HEK293 (cell line): ENCODE measurements at regions not wholly inside any gene's neighbourhood (a gene's known extent, or its start where the extent isn't known, plus 50 kb on each side); places are given as distances from the start of the nearest gene placed in this dataset.

Source experiments
- CTCF ChIA-PET: fragments of 350-600 bp; formaldehyde crosslinking; extraction: SDS; loops from one replicate; lab custom pipeline; 2021; ENCODE audit warnings: antibody characterized with exemption; lab: Yijun Ruan, JAX
- POLR2A ChIA-PET: fragments of 300-600 bp; formaldehyde crosslinking; extraction: SDS; loops from one replicate; lab custom pipeline; 2020; ENCODE audit warnings: antibody characterized with exemption, inconsistent platforms; lab: Yijun Ruan, JAX
- H3K27ac ChIP-seq: fragments of 200-500 bp; sonication (Bioruptor generic); 2 replicates; pipeline ENCODE4 v1.5.1; 2014; ENCODE audit warnings: low read depth, low read length, control low read depth, inconsistent platforms; ENCODE audit errors: extremely low read depth
- H3K36me3 ChIP-seq, 2 experiments: fragments of 200-500 bp in 1 of 2; sonication (Bioruptor generic) in 1 of 2; 1 replicate in 1 of 2; 2 replicates in 1 of 2; pipeline ENCODE4 v1.5.1; 2014 to 2017; ENCODE audit warnings: inconsistent platforms in 2 of 2, low read length in 2 of 2; ENCODE audit not compliant: control insufficient read depth in 2 of 2, insufficient read depth in 1 of 2
- H3K4me1 ChIP-seq: fragments of 200-500 bp; sonication (Bioruptor generic); 2 replicates; pipeline ENCODE4 v1.5.1; 2014; ENCODE audit warnings: mild to moderate bottlenecking, low read length, inconsistent platforms; ENCODE audit not compliant: control insufficient read depth, insufficient read depth
- H3K4me3 ChIP-seq: 2 replicates; pipeline ENCODE4 v1.5.1; 2011; ENCODE audit warnings: low read depth, mild to moderate bottlenecking, control low read depth, low read length, moderate library complexity
- H3K9me3 ChIP-seq: fragments of 200-500 bp; sonication (Bioruptor generic); 2 replicates; pipeline ENCODE4 v1.5.1; 2014; ENCODE audit warnings: low read depth, low read length, inconsistent platforms; ENCODE audit not compliant: control insufficient read depth, insufficient read depth
- BCL11B ChIP-seq: fragments of 450-650 bp; formaldehyde crosslinking; IDR thresholded peaks from 2 replicates; pipeline ENCODE4 v1.5.1; 2016; ENCODE audit warnings: low read depth, missing biosample characterization, missing genetic modification characterization
- HOXC10 ChIP-seq: sonication (generic); formaldehyde crosslinking; IDR thresholded peaks from 2 replicates; pipeline ENCODE4 v1.8.1; 2023; ENCODE audit warnings: mild to moderate bottlenecking, missing genetic modification reagents
- KLF16 ChIP-seq: fragments of 450-650 bp; formaldehyde crosslinking; IDR thresholded peaks from 2 replicates; pipeline ENCODE4 v1.5.1; 2017; ENCODE audit warnings: missing biosample characterization, missing genetic modification characterization
- KLF7 ChIP-seq: fragments of 450-650 bp; formaldehyde crosslinking; IDR thresholded peaks from 2 replicates; pipeline ENCODE4 v1.5.1; 2016; ENCODE audit warnings: missing biosample characterization, missing genetic modification characterization, borderline replicate concordance
- SP2 ChIP-seq: fragments of 450-650 bp; formaldehyde crosslinking; IDR thresholded peaks from 2 replicates; pipeline ENCODE4 v1.5.1; 2016; ENCODE audit warnings: missing biosample characterization, missing genetic modification characterization
- YY1 ChIP-seq: fragments of 450-650 bp; formaldehyde crosslinking; IDR thresholded peaks from 2 replicates; pipeline ENCODE4 v1.5.1; 2018; ENCODE audit warnings: missing biosample characterization, missing genetic modification characterization
- ZNF24 ChIP-seq: fragments of 450-650 bp; formaldehyde crosslinking; IDR thresholded peaks from 2 replicates; pipeline ENCODE4 v1.5.1; 2016; ENCODE audit warnings: missing biosample characterization, missing genetic modification characterization
- ZNF280C ChIP-seq: fragments of 450-650 bp; formaldehyde crosslinking; IDR thresholded peaks from 2 replicates; pipeline ENCODE4 v1.5.1; 2016; ENCODE audit warnings: missing biosample characterization, missing genetic modification characterization
- ZNF391 ChIP-seq: fragments of 450-650 bp; formaldehyde crosslinking; IDR thresholded peaks from 2 replicates; pipeline ENCODE4 v1.5.1; 2016; ENCODE audit warnings: low read depth, missing biosample characterization, missing genetic modification characterization, borderline replicate concordance
- ZNF433 ChIP-seq: fragments of 450-650 bp; formaldehyde crosslinking; IDR thresholded peaks from 2 replicates; pipeline ENCODE4 v1.5.1; 2016; ENCODE audit warnings: missing biosample characterization, missing genetic modification characterization, low read depth
- ZNF510 ChIP-seq: fragments of 450-650 bp; formaldehyde crosslinking; IDR thresholded peaks from 2 replicates; pipeline ENCODE4 v1.5.1; 2018; ENCODE audit warnings: mild to moderate bottlenecking, missing genetic modification characterization, missing biosample characterization; ENCODE audit not compliant: insufficient replicate concordance
- ZNF549 ChIP-seq: fragments of 450-650 bp; IDR thresholded peaks from 2 replicates; pipeline ENCODE4 v1.5.1; 2018; ENCODE audit warnings: missing biosample characterization, missing genetic modification characterization, mild to moderate bottlenecking, inconsistent platforms, moderate library complexity
- ZNF558 ChIP-seq: fragments of 450-650 bp; formaldehyde crosslinking; IDR thresholded peaks from 2 replicates; pipeline ENCODE4 v1.5.1; 2016; ENCODE audit warnings: missing biosample characterization, missing genetic modification characterization
- ZNF585B ChIP-seq: fragments of 450-650 bp; formaldehyde crosslinking; IDR thresholded peaks from 2 replicates; pipeline ENCODE4 v1.5.1; 2016; ENCODE audit warnings: missing biosample characterization, missing genetic modification characterization
- ZNF654 ChIP-seq: fragments of 450-650 bp; formaldehyde crosslinking; IDR thresholded peaks from 2 replicates; pipeline ENCODE4 v1.5.1; 2016; ENCODE audit warnings: low read depth, missing biosample characterization, missing genetic modification characterization
- ZNF658 ChIP-seq: fragments of 450-650 bp; formaldehyde crosslinking; IDR thresholded peaks from 2 replicates; pipeline ENCODE4; 2016; ENCODE audit warnings: missing biosample characterization, missing genetic modification characterization
- TF ChIP-seq, protein P1 (sequence below): fragments of 450-650 bp; formaldehyde crosslinking; IDR thresholded peaks from 2 replicates; pipeline ENCODE4 v1.5.0; 2017; ENCODE audit warnings: missing biosample characterization, missing genetic modification characterization, borderline replicate concordance
- TF ChIP-seq, protein P2 (sequence below): fragments of 450-650 bp; formaldehyde crosslinking; IDR thresholded peaks from 2 replicates; pipeline ENCODE4 v1.5.1; 2016; ENCODE audit warnings: missing biosample characterization, missing genetic modification characterization

DNA sequence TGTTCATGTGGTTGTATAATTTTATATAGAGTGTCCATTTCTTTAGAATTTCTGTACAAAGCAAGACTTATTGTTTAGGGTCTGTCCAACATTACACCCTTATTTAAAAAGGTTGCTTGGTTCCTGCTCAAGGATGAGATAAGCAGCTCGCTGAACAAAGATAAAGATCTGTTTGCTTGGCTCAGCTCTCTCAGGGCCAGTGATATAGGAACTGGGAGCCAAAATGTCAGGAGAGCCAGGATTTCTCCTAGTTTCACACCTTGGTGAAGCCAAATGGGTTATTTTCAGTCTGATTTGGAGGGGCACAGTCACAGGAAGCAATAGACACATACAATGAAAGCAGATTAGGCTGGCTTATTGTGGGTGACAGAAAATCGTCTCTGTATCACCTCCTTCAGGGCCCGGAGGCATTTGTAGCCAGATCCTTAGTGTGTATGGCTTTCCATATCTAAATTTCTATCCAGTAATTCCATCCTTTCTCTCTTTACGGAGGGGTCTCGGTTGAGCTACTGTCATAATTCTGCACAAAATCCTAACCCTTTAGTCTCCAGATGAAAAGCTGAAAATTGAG, 396.4 kb downstream of the TMEM232 start:
- ChIA-PET CTCF (no interaction called here), POLR2A (no interaction called here)
- TF ChIP-seq ZNF433 (tag by site-specific recombination), result no peak
- TF ChIP-seq BCL11B, result no peak
- TF ChIP-seq ZNF391 (tag by site-specific recombination), result no peak
- no peak for TF ChIP-seq ZNF549 (tag by site-specific recombination)
- TF ChIP-seq KLF7 (tag by site-specific recombination), result no peak
- TF ChIP-seq YY1 (tag by site-specific recombination), result no peak
- no peak for TF ChIP-seq ZNF558 (tag by site-specific recombination)
- TF ChIP-seq, protein P1, sequence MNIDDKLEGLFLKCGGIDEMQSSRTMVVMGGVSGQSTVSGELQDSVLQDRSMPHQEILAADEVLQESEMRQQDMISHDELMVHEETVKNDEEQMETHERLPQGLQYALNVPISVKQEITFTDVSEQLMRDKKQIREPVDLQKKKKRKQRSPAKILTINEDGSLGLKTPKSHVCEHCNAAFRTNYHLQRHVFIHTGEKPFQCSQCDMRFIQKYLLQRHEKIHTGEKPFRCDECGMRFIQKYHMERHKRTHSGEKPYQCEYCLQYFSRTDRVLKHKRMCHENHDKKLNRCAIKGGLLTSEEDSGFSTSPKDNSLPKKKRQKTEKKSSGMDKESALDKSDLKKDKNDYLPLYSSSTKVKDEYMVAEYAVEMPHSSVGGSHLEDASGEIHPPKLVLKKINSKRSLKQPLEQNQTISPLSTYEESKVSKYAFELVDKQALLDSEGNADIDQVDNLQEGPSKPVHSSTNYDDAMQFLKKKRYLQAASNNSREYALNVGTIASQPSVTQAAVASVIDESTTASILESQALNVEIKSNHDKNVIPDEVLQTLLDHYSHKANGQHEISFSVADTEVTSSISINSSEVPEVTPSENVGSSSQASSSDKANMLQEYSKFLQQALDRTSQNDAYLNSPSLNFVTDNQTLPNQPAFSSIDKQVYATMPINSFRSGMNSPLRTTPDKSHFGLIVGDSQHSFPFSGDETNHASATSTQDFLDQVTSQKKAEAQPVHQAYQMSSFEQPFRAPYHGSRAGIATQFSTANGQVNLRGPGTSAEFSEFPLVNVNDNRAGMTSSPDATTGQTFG (tag by site-specific recombination), result no peak
- no peak for TF ChIP-seq ZNF585B (tag by site-specific recombination)
- no peak for TF ChIP-seq HOXC10
- no peak for TF ChIP-seq ZNF280C (tag by site-specific recombination)
- TF ChIP-seq ZNF510 (tag by site-specific recombination), result no peak
- TF ChIP-seq ZNF658 (tag by site-specific recombination), result no peak
- TF ChIP-seq, protein P2, sequence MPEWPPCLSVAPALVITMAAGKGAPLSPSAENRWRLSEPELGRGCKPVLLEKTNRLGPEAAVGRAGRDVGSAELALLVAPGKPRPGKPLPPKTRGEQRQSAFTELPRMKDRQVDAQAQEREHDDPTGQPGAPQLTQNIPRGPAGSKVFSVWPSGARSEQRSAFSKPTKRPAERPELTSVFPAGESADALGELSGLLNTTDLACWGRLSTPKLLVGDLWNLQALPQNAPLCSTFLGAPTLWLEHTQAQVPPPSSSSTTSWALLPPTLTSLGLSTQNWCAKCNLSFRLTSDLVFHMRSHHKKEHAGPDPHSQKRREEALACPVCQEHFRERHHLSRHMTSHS (tag by site-specific recombination), result no peak
- no peak for TF ChIP-seq ZNF24 (tag by site-specific recombination)
- Histone ChIP-seq H3K4me1 (no peaks in the 10 kb centered on the region), H3K9me3 (no peaks in the 10 kb centered on the region), H3K4me3 (no peak overlapping the region), H3K27ac (no peak overlapping the region), H3K36me3 (no peaks in the 10 kb centered on the region)

DNA sequence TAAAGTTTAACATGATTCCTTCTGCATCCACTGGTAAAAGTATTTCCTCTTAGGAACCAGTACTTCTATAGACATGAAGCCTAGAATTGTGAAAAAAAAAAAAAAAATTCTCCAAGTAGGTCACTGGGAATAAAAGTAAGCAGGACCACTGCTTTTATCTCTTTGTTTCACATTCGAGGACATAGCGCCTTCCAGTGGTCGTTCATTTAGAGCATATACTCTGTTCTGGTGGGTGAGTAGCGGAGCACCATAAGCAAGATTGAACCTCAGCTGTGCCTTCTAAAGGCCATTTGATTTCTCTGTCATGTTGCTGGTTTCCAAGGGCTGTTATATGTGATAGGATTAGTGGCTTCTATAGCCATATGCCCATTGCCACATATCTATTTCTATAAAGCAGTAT, 393.1 kb downstream of the TMEM232 start:
- ChIA-PET CTCF (interaction anchor here (0.6 to 1.2 kb wide), 7 partner anchors 12 to 339 kb away, joined by 3 to 5 read pairs (median 3); no protein-coding TSS in a partner anchor), POLR2A (no interaction called here)
- Histone ChIP-seq H3K36me3 (no peaks in the 10 kb centered on the region), H3K27ac (no peak overlapping the region), H3K9me3 (no peaks in the 10 kb centered on the region), H3K4me1 (no peaks in the 10 kb centered on the region), H3K4me3 (no peak overlapping the region)
- TF ChIP-seq SP2 (tag by site-specific recombination) (no peak), KLF16 (tag by site-specific recombination) (no peak), ZNF654 (tag by site-specific recombination) (peak; percentile 31)
